ENCODE measurements at regions not wholly inside any gene's neighbourhood (a gene's known extent, or its start where the extent isn't known, plus 50 kb on each side); places are given as distances from the start of the nearest gene placed in this dataset.
"Not testable (repeated sequence)": the region's sequence is repeated elsewhere in the genome, so short reads cannot be mapped to it uniquely, and the experiment has no call there.

GRCh38 chr18:44359741-44360140 is 320.9 kb upstream of the SETBP1 start:
- not testable (repeated sequence) for DNase-seq

- not testable (repeated sequence) for DNase-seq
These were observed 318.5 kb upstream of the SETBP1 start for GRCh38 chr18:44362213-44362612.

- DNase-seq = no peak
These were observed 309.8 kb upstream of the SETBP1 start for GRCh38 chr18:44370861-44371260.

- no peak for DNase-seq
These were observed 305.7 kb upstream of the SETBP1 start for GRCh38 chr18:44374966-44375365.

- DNase-seq = no peak
These were observed 294.3 kb upstream of the SETBP1 start for GRCh38 chr18:44386401-44386800.

GRCh38 chr18:44388329-44388728 is 292.4 kb upstream of the SETBP1 start:
- DNase-seq = no peak

- no peak for DNase-seq
These were observed 287.8 kb upstream of the SETBP1 start for GRCh38 chr18:44392933-44393332.

- DNase-seq = no peak
These were observed 287.3 kb upstream of the SETBP1 start for GRCh38 chr18:44393406-44393805.

- DNase-seq = no peak
These were observed 284.1 kb upstream of the SETBP1 start for GRCh38 chr18:44396550-44396949.

GRCh38 chr18:44409071-44409470 is 271.6 kb upstream of the SETBP1 start:
- DNase-seq = no peak

- no peak for DNase-seq
These were observed 271.2 kb upstream of the SETBP1 start for GRCh38 chr18:44409515-44409914.

GRCh38 chr18:44410740-44411139 is 269.9 kb upstream of the SETBP1 start:
- DNase-seq = no peak

GRCh38 chr18:44411262-44411905 is 269.3 kb upstream of the SETBP1 start:
- no peak for DNase-seq

GRCh38 chr18:44411976-44412375 is 268.7 kb upstream of the SETBP1 start:
- DNase-seq = no peak

- no peak for DNase-seq
These were observed 256.7 kb upstream of the SETBP1 start for GRCh38 chr18:44423814-44424644.

- no peak for DNase-seq
These were observed 256.0 kb upstream of the SETBP1 start for GRCh38 chr18:44424645-44425035.

GRCh38 chr18:44425161-44425560 is 255.5 kb upstream of the SETBP1 start:
- DNase-seq = no peak

- no peak for DNase-seq
These were observed 243.1 kb upstream of the SETBP1 start for GRCh38 chr18:44437603-44438002.

- no peak for DNase-seq
These were observed 230.5 kb upstream of the SETBP1 start for GRCh38 chr18:44450226-44450625.

GRCh38 chr18:44452346-44452745 is 228.3 kb upstream of the SETBP1 start:
- DNase-seq = no peak

GRCh38 chr18:44453505-44453904 is 227.2 kb upstream of the SETBP1 start:
- DNase-seq = no peak

GRCh38 chr18:44458777-44459176 is 221.9 kb upstream of the SETBP1 start:
- DNase-seq = no peak

- no peak for DNase-seq
These were observed 216.1 kb upstream of the SETBP1 start for GRCh38 chr18:44464398-44465180.

- DNase-seq = no peak
These were observed 215.3 kb upstream of the SETBP1 start for GRCh38 chr18:44465381-44465841.
